Progenitor cell of endocrine pancreas (in vitro differentiated cells): ENCODE measurements at regions not wholly inside any gene's neighbourhood (a gene's known extent, or its start where the extent isn't known, plus 50 kb on each side); places are given as distances from the start of the nearest gene placed in this dataset.

Source experiments
- DNase-seq: peaks from one replicate; pipeline ENCODE4 v3.0.0; 2021; ENCODE audit warnings: low spot score; ENCODE audit not compliant: unreplicated experiment
- H3K27ac Mint-ChIP-seq: 2 replicates; pipeline ENCODE4 v1.8.0; 2021; ENCODE audit warnings: mild to moderate bottlenecking, moderate library complexity, mixed read lengths
- H3K27me3 Mint-ChIP-seq: 2 replicates; pipeline ENCODE4 v1.8.0; 2021; ENCODE audit warnings: mixed read lengths
- H3K36me3 Mint-ChIP-seq: 2 replicates; pipeline ENCODE4 v1.8.0; 2022; ENCODE audit warnings: mixed read lengths; ENCODE audit not compliant: insufficient read depth
- H3K4me1 Mint-ChIP-seq: 2 replicates; pipeline ENCODE4 v1.8.0; 2021; ENCODE audit warnings: low read depth, mixed read lengths
- H3K4me3 Mint-ChIP-seq: 2 replicates; pipeline ENCODE4 v1.8.0; 2021; ENCODE audit warnings: low read depth, mild to moderate bottlenecking, moderate library complexity, mixed read lengths
- H3K9me3 Mint-ChIP-seq: 2 replicates; pipeline ENCODE4 v1.8.0; 2021; ENCODE audit warnings: low read depth, mixed read lengths
- TF ChIP-seq, protein P1 (sequence below): fragments of 200-600 bp; sonication (generic); IDR thresholded peaks from one replicate; pipeline ENCODE4 v1.5.0; 2021; ENCODE audit warnings: antibody characterized with exemption, mild to moderate bottlenecking; ENCODE audit not compliant: unreplicated experiment

- Mint-ChIP-seq H3K27ac (no peak overlapping the region), H3K9me3 (no peaks in the 10 kb centered on the region), H3K36me3 (no peaks in the 10 kb centered on the region), H3K4me3 (no peak overlapping the region), H3K27me3 (peaks cover 3% of the 10 kb centered on the region), H3K4me1 (peaks cover 19% of the 10 kb centered on the region)
- no peak for DNase-seq
- TF ChIP-seq, protein P1, sequence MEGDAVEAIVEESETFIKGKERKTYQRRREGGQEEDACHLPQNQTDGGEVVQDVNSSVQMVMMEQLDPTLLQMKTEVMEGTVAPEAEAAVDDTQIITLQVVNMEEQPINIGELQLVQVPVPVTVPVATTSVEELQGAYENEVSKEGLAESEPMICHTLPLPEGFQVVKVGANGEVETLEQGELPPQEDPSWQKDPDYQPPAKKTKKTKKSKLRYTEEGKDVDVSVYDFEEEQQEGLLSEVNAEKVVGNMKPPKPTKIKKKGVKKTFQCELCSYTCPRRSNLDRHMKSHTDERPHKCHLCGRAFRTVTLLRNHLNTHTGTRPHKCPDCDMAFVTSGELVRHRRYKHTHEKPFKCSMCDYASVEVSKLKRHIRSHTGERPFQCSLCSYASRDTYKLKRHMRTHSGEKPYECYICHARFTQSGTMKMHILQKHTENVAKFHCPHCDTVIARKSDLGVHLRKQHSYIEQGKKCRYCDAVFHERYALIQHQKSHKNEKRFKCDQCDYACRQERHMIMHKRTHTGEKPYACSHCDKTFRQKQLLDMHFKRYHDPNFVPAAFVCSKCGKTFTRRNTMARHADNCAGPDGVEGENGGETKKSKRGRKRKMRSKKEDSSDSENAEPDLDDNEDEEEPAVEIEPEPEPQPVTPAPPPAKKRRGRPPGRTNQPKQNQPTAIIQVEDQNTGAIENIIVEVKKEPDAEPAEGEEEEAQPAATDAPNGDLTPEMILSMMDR: no peak
Measured at GRCh38 chr6:53715434-53715833, 49.9 kb upstream of the KLHL31 start.
